ENCODE measurements at regions not wholly inside any gene's neighbourhood (a gene's known extent, or its start where the extent isn't known, plus 50 kb on each side); places are given as distances from the start of the nearest gene placed in this dataset.

DNA sequence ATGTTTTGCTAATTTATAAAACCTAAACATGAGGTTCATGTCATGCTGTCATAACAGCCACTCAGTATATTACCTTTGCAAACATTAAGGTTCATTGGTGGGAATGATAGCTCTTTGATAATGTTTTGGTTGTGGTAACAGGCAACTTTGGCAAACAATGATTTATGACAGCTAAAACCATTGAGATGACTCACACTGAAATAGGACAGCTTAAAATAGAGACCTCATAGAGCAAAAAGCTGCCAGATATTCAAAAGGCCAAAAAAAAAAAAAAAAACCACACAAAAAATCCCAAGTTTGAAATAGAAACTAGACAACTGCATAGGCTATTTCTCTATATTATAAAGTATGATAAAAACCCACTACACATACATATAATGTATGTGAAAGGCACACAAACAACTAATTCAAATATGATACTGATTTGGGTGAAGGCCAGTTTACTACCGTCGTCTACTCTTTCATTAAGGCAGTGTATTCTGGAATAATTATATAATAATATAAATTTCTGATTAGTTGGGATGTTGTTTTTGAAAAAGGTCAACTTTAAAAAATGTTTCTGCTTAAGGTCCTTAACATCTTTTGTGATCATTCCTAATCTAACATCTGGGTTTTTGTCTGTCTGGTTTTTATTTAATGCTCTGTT lies 646.0 kb upstream of the PITX2 start:
- no peaks in the 10 kb centered on the region for H3K36me3 ChIP-seq (ENCODE audit: control insufficient read depth, insufficient read depth, low read length)
- no peak overlapping the region for H3K4me3 ChIP-seq (ENCODE audit: insufficient read depth, low read depth, low read length)
- no peak overlapping the region for H3K27ac ChIP-seq (ENCODE audit: insufficient read depth, low read length)
- ChIA-PET POLR2A (ENCODE audit: unreplicated experiment) (no interaction called here), CTCF (interaction anchor here (0.6 kb wide), 1 partner anchor 59 kb away, joined by 6 read pairs; no protein-coding TSS in a partner anchor)
- no peaks in the 10 kb centered on the region for H3K9me3 ChIP-seq (ENCODE audit: control insufficient read depth, insufficient read depth, low read length)
- H2AFZ ChIP-seq (replicated peaks; ENCODE audit: low read length, poor library complexity): no peak overlapping the region
- H3K9me1 ChIP-seq (ENCODE audit: insufficient read depth, low read length): no peaks in the 10 kb centered on the region
- H3K56ac ChIP-seq (ENCODE audit: extremely low read depth, insufficient read depth, low read length): no peak overlapping the region
- WGBS, 2 experiments (ENCODE audit: extremely low coverage in 2 of 2, insufficient read length in 1 of 2): no CpG with 5 or more reads among the region's 2 CpGs
- H3K4me1 ChIP-seq (ENCODE audit: control insufficient read depth, insufficient read depth, low read length): no peaks in the 10 kb centered on the region
- H3K4me2 ChIP-seq (ENCODE audit: low read depth, low read length): no peak overlapping the region
- BruUV-seq (replicated peaks): no TSS peak
- ATAC-seq (ENCODE audit: low read depth) (no peak), DNase-seq (peak; percentile 49)
- no peak for TF ChIP-seq CTCF (conservative IDR thresholded peaks at IDR 0.05; ENCODE audit: low read depth, low read length)
- TF ChIP-seq FOS (IDR thresholded peaks at IDR 0.05; ENCODE audit: low read depth, low read length): 0 out of 2 replicates have a peak, but pooled peaks have one; percentile 5
- H3K14ac ChIP-seq (replicated peaks; ENCODE audit: low read depth, low read length): no peak overlapping the region
- intact Hi-C loops (cut with micrococcal nuclease) (no loop called here), in situ Hi-C loops (cut with MboI; ENCODE audit: low sequenced_read_pairs) (no loop called here), dilution Hi-C loops (cut with HindIII; ENCODE audit: low sequenced_read_pairs, unreplicated experiment) (no loop called here)
- H4K8ac ChIP-seq (ENCODE audit: low read depth in 2 of 2, low read length in 2 of 2): no peak overlapping the region
- H2AK9ac ChIP-seq (replicated peaks; ENCODE audit: low read depth, low read length, poor library complexity): no peak overlapping the region
- no peak overlapping the region for H3K18ac ChIP-seq (ENCODE audit: low read depth, low read length)
- no peak overlapping the region for H2BK20ac ChIP-seq (ENCODE audit: low read depth, low read length)
- no peak overlapping the region for H2AK5ac ChIP-seq (ENCODE audit: low read depth, low read length)
- H4K91ac ChIP-seq (ENCODE audit: insufficient read depth, low read depth, low read length): no peak overlapping the region
- no peaks in the 10 kb centered on the region for H3K79me1 ChIP-seq (ENCODE audit: low read depth in 1 of 2, low read length in 2 of 2)
- no peak overlapping the region for H3K9ac ChIP-seq (ENCODE audit: low read depth, low read length)
- no peak overlapping the region for H3K4ac ChIP-seq (ENCODE audit: low read depth, low read length)
- H2BK15ac ChIP-seq (ENCODE audit: low read depth, low read length): no peak overlapping the region
- no peaks in the 10 kb centered on the region for H4K20me1 ChIP-seq (ENCODE audit: insufficient read depth, low read length)
- no peak overlapping the region for H3K23ac ChIP-seq (ENCODE audit: low read depth, low read length)
- H2BK5ac ChIP-seq (ENCODE audit: low read depth, low read length, poor library complexity, severe bottlenecking): no peak overlapping the region
- H2BK120ac ChIP-seq (ENCODE audit: low read depth, low read length): no peak overlapping the region
- H4K5ac ChIP-seq (ENCODE audit: low read depth, low read length): no peak overlapping the region
- H3K27me3 ChIP-seq (ENCODE audit: control insufficient read depth, insufficient read depth, low read length): peaks cover 4% of the 10 kb centered on the region

Measured in IMR-90 (cell line).